ENCODE measurements at regions not wholly inside any gene's neighbourhood (a gene's known extent, or its start where the extent isn't known, plus 50 kb on each side); places are given as distances from the start of the nearest gene placed in this dataset.

DNA sequence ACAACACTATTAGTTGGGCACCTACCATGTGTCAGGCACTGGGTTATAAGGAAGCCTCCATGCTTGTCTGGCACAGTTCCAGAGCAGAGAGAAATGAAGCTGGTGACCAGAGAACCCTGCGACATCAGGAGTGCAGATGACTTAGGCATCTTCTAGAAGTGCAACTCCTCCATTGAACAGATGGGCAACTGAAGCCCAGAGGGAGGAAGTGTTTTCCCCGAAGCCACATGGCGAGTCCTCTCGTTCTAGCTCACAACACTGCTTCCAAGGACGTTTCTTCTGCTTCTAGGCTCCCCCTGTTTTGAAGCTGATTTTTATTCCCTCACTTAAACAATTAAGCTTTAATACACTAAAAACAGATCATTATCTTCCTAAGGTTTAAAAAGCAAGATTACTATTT is 109.8 kb upstream of the SYT13 start:
- TF ChIP-seq, protein P1, sequence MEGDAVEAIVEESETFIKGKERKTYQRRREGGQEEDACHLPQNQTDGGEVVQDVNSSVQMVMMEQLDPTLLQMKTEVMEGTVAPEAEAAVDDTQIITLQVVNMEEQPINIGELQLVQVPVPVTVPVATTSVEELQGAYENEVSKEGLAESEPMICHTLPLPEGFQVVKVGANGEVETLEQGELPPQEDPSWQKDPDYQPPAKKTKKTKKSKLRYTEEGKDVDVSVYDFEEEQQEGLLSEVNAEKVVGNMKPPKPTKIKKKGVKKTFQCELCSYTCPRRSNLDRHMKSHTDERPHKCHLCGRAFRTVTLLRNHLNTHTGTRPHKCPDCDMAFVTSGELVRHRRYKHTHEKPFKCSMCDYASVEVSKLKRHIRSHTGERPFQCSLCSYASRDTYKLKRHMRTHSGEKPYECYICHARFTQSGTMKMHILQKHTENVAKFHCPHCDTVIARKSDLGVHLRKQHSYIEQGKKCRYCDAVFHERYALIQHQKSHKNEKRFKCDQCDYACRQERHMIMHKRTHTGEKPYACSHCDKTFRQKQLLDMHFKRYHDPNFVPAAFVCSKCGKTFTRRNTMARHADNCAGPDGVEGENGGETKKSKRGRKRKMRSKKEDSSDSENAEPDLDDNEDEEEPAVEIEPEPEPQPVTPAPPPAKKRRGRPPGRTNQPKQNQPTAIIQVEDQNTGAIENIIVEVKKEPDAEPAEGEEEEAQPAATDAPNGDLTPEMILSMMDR (IDR thresholded peaks at IDR 0.05) = no peak
- TF ChIP-seq EZH2phosphoT487 (IDR thresholded peaks at IDR 0.05) = no peak

Data from neural progenitor cell (in vitro differentiated cells).